GM21737 (cell line): ENCODE measurements at regions not wholly inside any gene's neighbourhood (a gene's known extent, or its start where the extent isn't known, plus 50 kb on each side); places are given as distances from the start of the nearest gene placed in this dataset.

Experiments used
- ATAC-seq: cut with Tn5 transposase; IDR thresholded peaks from one replicate; pipeline ENCODE4 v1.9.1; 2021; ENCODE audit warnings: mild to moderate bottlenecking, moderate library complexity; ENCODE audit not compliant: unreplicated experiment

GRCh38 chr13:47539317-47539716, 461.8 kb downstream of the SUCLA2 start:
- no peak for ATAC-seq

GRCh38 chr13:47523771-47524170, 477.3 kb downstream of the SUCLA2 start:
- ATAC-seq, result no peak

GRCh38 chr13:47521890-47522487, 479.1 kb downstream of the SUCLA2 start:
- ATAC-seq, result no peak

- no peak for ATAC-seq
Measured at GRCh38 chr13:47519626-47520025, 481.4 kb downstream of the SUCLA2 start.

- no peak for ATAC-seq
Measured at GRCh38 chr13:47518530-47518929, 482.5 kb downstream of the SUCLA2 start.

GRCh38 chr13:47511647-47512046, 489.4 kb downstream of the SUCLA2 start:
- ATAC-seq, result no peak

- no peak for ATAC-seq
Measured at GRCh38 chr13:47508527-47509228, 492.4 kb downstream of the SUCLA2 start.

GRCh38 chr13:47503475-47503874, 497.6 kb downstream of the SUCLA2 start:
- no peak for ATAC-seq

GRCh38 chr13:47502166-47502565, 498.9 kb downstream of the SUCLA2 start:
- ATAC-seq, result no peak

- ATAC-seq, result no peak
Measured at GRCh38 chr13:47499358-47500150, 501.5 kb downstream of the SUCLA2 start.

- no peak for ATAC-seq
Measured at GRCh38 chr13:47484548-47484947, 516.5 kb downstream of the SUCLA2 start.

- no peak for ATAC-seq
Measured at GRCh38 chr13:47481536-47481935, 519.5 kb downstream of the SUCLA2 start.

- ATAC-seq, result no peak
Measured at GRCh38 chr13:47480951-47481350, 520.1 kb downstream of the SUCLA2 start.

- ATAC-seq, result no peak
Measured at GRCh38 chr13:47480121-47480520, 521.0 kb downstream of the SUCLA2 start.

- no peak for ATAC-seq
Measured at GRCh38 chr13:47478985-47479384, 522.1 kb downstream of the SUCLA2 start.

GRCh38 chr13:47475441-47475948, 525.6 kb downstream of the SUCLA2 start:
- no peak for ATAC-seq

- no peak for ATAC-seq
Measured at GRCh38 chr13:47474839-47475238, 526.2 kb downstream of the SUCLA2 start.

GRCh38 chr13:47474326-47474725, 526.7 kb downstream of the SUCLA2 start:
- no peak for ATAC-seq

GRCh38 chr13:47472516-47472915, 528.6 kb downstream of the SUCLA2 start:
- ATAC-seq, result no peak

GRCh38 chr13:47463726-47464125, 537.3 kb downstream of the SUCLA2 start:
- no peak for ATAC-seq

GRCh38 chr13:47463002-47463401, 538.1 kb downstream of the SUCLA2 start:
- no peak for ATAC-seq

- no peak for ATAC-seq
Measured at GRCh38 chr13:47461816-47462215, 539.3 kb downstream of the SUCLA2 start.
